ENCODE measurements at regions not wholly inside any gene's neighbourhood (a gene's known extent, or its start where the extent isn't known, plus 50 kb on each side); places are given as distances from the start of the nearest gene placed in this dataset.

DNA sequence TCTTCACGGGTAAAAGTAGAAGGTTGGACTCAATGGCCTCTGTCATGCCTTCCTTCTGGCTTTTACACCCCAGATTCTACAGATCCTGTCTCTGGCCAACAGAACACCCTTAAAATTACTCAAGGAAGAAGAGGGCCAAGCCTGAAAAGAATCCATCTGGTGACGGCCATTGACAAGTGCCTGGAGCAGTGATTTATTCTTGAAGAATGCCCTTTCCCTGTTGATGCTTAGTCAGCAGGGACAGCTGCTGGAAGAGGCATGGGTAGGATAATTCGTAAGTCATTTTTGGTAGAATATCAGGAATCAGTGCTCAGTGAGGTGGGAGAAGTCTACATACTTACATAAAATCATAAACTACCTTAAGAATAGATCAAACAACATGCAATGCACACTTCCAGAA, 397.9 kb downstream of the SAMD5 start:
- H3K79me2 ChIP-seq (ENCODE audit: control insufficient read depth, insufficient read depth, low read length, unreplicated experiment), result no peaks in the 10 kb centered on the region
- no peaks in the 10 kb centered on the region for H3K4me1 ChIP-seq (ENCODE audit: control insufficient read depth, insufficient read depth, low read length, unreplicated experiment)
- H3K36me3 ChIP-seq (ENCODE audit: insufficient read depth, low read length), result no peaks in the 10 kb centered on the region
- no peaks in the 10 kb centered on the region for H3K27me3 ChIP-seq (ENCODE audit: insufficient read depth, low read length)
- H3K4me3 ChIP-seq (ENCODE audit: low read depth, low read length), result no peak overlapping the region
- no peak overlapping the region for H3K27ac ChIP-seq (ENCODE audit: low read depth, low read length)
- H2AFZ ChIP-seq (ENCODE audit: low read length, unreplicated experiment), result no peak overlapping the region

GRCh38 chr6:147909640-147910039, 401.1 kb downstream of the SAMD5 start:
- no peaks in the 10 kb centered on the region for H3K27me3 ChIP-seq (ENCODE audit: insufficient read depth, low read length)
- no peak overlapping the region for H3K4me3 ChIP-seq (ENCODE audit: low read depth, low read length)
- H3K36me3 ChIP-seq (ENCODE audit: insufficient read depth, low read length), result no peaks in the 10 kb centered on the region
- no peaks in the 10 kb centered on the region for H3K4me1 ChIP-seq (ENCODE audit: control insufficient read depth, insufficient read depth, low read length, unreplicated experiment)
- no peaks in the 10 kb centered on the region for H3K79me2 ChIP-seq (ENCODE audit: control insufficient read depth, insufficient read depth, low read length, unreplicated experiment)
- H3K27ac ChIP-seq (ENCODE audit: low read depth, low read length), result no peak overlapping the region
- no peak overlapping the region for H2AFZ ChIP-seq (ENCODE audit: low read length, unreplicated experiment)

DNA sequence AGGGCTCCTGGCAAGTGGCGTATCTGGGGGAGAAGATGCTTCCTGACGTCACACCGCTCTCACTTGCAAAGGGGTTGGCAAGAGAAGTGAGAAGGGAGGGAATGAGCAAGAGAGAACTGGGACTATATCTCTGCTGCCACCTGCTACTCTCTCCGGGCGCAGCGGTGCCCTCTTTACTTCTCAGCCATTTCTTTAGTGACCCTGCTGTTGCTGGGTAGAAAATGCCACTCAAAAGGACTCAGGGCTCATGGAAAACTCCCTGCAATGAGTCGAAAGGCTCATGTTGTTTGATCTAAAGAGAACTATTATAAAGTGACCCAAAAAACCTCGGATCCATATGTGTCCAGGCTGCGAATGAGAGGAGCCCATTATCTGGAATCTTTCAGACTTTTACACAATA, 401.8 kb downstream of the SAMD5 start:
- H3K27me3 ChIP-seq (ENCODE audit: insufficient read depth, low read length), result no peaks in the 10 kb centered on the region
- no peak overlapping the region for H2AFZ ChIP-seq (ENCODE audit: low read length, unreplicated experiment)
- H3K4me3 ChIP-seq (ENCODE audit: low read depth, low read length), result no peak overlapping the region
- H3K4me1 ChIP-seq (ENCODE audit: control insufficient read depth, insufficient read depth, low read length, unreplicated experiment), result no peaks in the 10 kb centered on the region
- no peaks in the 10 kb centered on the region for H3K36me3 ChIP-seq (ENCODE audit: insufficient read depth, low read length)
- H3K27ac ChIP-seq (ENCODE audit: low read depth, low read length), result no peak overlapping the region
- H3K79me2 ChIP-seq (ENCODE audit: control insufficient read depth, insufficient read depth, low read length, unreplicated experiment), result no peaks in the 10 kb centered on the region

- H3K79me2 ChIP-seq (ENCODE audit: control insufficient read depth, insufficient read depth, low read length, unreplicated experiment), result no peaks in the 10 kb centered on the region
- no peaks in the 10 kb centered on the region for H3K4me1 ChIP-seq (ENCODE audit: control insufficient read depth, insufficient read depth, low read length, unreplicated experiment)
- H3K27ac ChIP-seq (ENCODE audit: low read depth, low read length), result no peak overlapping the region
- no peak overlapping the region for H3K4me3 ChIP-seq (ENCODE audit: low read depth, low read length)
- no peaks in the 10 kb centered on the region for H3K36me3 ChIP-seq (ENCODE audit: insufficient read depth, low read length)
- no peak overlapping the region for H2AFZ ChIP-seq (ENCODE audit: low read length, unreplicated experiment)
- H3K27me3 ChIP-seq (ENCODE audit: insufficient read depth, low read length), result no peaks in the 10 kb centered on the region
These were observed 402.6 kb downstream of the SAMD5 start for GRCh38 chr6:147911057-147911456.

DNA sequence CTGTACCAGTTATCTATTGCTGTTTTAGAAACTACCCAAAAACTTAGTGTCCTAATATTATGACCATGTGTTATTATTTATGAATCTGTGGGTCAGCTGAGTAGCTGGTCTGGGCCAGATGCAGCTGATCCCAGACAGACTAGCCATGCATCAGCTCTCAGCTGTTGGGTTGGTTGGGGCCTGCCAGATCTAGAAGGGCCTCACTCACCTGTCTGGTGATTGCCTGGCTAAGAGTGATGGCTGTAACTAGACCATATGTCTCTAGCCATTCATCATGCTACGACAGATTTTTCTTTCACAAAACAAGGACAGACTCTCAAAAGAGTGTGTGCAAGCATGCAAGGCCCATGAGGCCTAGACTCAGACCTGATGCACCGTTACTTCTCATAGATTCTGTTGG, 403.2 kb downstream of the SAMD5 start:
- Histone ChIP-seq H3K36me3 (ENCODE audit: insufficient read depth, low read length) (no peaks in the 10 kb centered on the region), H2AFZ (ENCODE audit: low read length, unreplicated experiment) (no peak overlapping the region), H3K4me1 (ENCODE audit: control insufficient read depth, insufficient read depth, low read length, unreplicated experiment) (no peaks in the 10 kb centered on the region)

DNA sequence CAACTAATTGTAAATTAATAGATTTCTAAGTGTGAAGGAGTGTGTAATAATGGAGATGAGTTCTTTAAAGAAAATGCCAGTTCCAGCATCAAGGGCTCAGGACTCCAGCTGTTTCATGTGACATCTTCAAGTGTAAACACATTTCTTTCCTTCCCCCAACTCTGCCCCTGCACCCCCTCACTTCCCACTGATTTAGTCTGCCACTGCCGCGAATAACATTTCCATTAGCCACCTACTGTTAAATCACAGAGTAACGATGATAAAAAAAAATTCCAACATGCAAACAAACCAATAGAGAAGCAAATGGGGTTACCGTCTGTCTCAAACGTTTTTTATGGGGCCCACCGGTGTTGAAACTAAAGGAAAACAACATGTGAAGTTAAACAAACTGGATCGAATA, 414.3 kb downstream of the SAMD5 start:
- no peaks in the 10 kb centered on the region for H3K4me1 ChIP-seq (ENCODE audit: control insufficient read depth, insufficient read depth, low read length, unreplicated experiment)
- no peak overlapping the region for H3K4me3 ChIP-seq (ENCODE audit: low read depth, low read length)
- no peaks in the 10 kb centered on the region for H3K27me3 ChIP-seq (ENCODE audit: insufficient read depth, low read length)
- no peaks in the 10 kb centered on the region for H3K36me3 ChIP-seq (ENCODE audit: insufficient read depth, low read length)
- H3K27ac ChIP-seq (ENCODE audit: low read depth, low read length), result no peak overlapping the region
- no peak overlapping the region for H2AFZ ChIP-seq (ENCODE audit: low read length, unreplicated experiment)
- no peaks in the 10 kb centered on the region for H3K79me2 ChIP-seq (ENCODE audit: control insufficient read depth, insufficient read depth, low read length, unreplicated experiment)

More for the DNA sequence above, 403.2 kb downstream of the SAMD5 start:
- H3K79me2 ChIP-seq (ENCODE audit: control insufficient read depth, insufficient read depth, low read length, unreplicated experiment), result no peaks in the 10 kb centered on the region
- no peak overlapping the region for H3K27ac ChIP-seq (ENCODE audit: low read depth, low read length)
- H3K4me3 ChIP-seq (ENCODE audit: low read depth, low read length), result no peak overlapping the region
- no peaks in the 10 kb centered on the region for H3K27me3 ChIP-seq (ENCODE audit: insufficient read depth, low read length)

DNA sequence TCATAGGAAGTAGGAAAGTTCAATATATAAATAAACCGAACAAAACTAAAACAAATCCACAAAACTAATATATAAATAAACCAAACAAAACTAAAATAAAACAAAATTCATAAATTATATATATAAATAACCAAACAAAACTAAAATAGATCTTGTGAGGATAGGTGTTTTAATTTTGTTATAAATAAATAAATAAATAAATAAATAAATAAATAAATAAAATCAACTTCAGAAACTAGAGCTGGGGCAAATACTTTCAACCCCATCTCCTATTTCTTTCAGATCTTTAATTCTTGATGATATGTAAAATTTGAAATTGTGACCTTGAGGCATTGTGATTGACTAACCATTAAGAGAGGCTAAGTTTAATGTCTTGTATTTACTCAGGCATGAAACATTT, 416.1 kb downstream of the SAMD5 start:
- H3K36me3 ChIP-seq (ENCODE audit: insufficient read depth, low read length), result no peaks in the 10 kb centered on the region
- no peaks in the 10 kb centered on the region for H3K4me1 ChIP-seq (ENCODE audit: control insufficient read depth, insufficient read depth, low read length, unreplicated experiment)
- H3K27me3 ChIP-seq (ENCODE audit: insufficient read depth, low read length), result no peaks in the 10 kb centered on the region
- H3K4me3 ChIP-seq (ENCODE audit: low read depth, low read length), result no peak overlapping the region
- no peaks in the 10 kb centered on the region for H3K79me2 ChIP-seq (ENCODE audit: control insufficient read depth, insufficient read depth, low read length, unreplicated experiment)
- no peak overlapping the region for H2AFZ ChIP-seq (ENCODE audit: low read length, unreplicated experiment)
- no peak overlapping the region for H3K27ac ChIP-seq (ENCODE audit: low read depth, low read length)

- Histone ChIP-seq H3K27me3 (ENCODE audit: insufficient read depth, low read length) (no peaks in the 10 kb centered on the region), H3K27ac (ENCODE audit: low read depth, low read length) (no peak overlapping the region), H2AFZ (ENCODE audit: low read length, unreplicated experiment) (no peak overlapping the region), H3K79me2 (ENCODE audit: control insufficient read depth, insufficient read depth, low read length, unreplicated experiment) (no peaks in the 10 kb centered on the region), H3K4me1 (ENCODE audit: control insufficient read depth, insufficient read depth, low read length, unreplicated experiment) (no peaks in the 10 kb centered on the region), H3K4me3 (ENCODE audit: low read depth, low read length) (no peak overlapping the region), H3K36me3 (ENCODE audit: insufficient read depth, low read length) (no peaks in the 10 kb centered on the region)
These were observed 416.8 kb upstream of the SASH1 start for GRCh38 chr6:147925826-147926225.

- Histone ChIP-seq H3K27me3 (ENCODE audit: insufficient read depth, low read length) (peaks cover 6% of the 10 kb centered on the region; the same call in 1 of the 2 replicates), H3K4me3 (ENCODE audit: low read depth, low read length) (no peak overlapping the region), H3K79me2 (ENCODE audit: control insufficient read depth, insufficient read depth, low read length, unreplicated experiment) (no peaks in the 10 kb centered on the region), H2AFZ (ENCODE audit: low read length, unreplicated experiment) (no peak overlapping the region), H3K36me3 (ENCODE audit: insufficient read depth, low read length) (no peaks in the 10 kb centered on the region), H3K4me1 (ENCODE audit: control insufficient read depth, insufficient read depth, low read length, unreplicated experiment) (no peaks in the 10 kb centered on the region), H3K27ac (ENCODE audit: low read depth, low read length) (no peak overlapping the region)
These were observed 411.9 kb upstream of the SASH1 start for GRCh38 chr6:147930745-147931144.

- Histone ChIP-seq H3K4me3 (ENCODE audit: low read depth, low read length) (no peak overlapping the region), H2AFZ (ENCODE audit: low read length, unreplicated experiment) (no peak overlapping the region), H3K27ac (ENCODE audit: low read depth, low read length) (no peak overlapping the region), H3K27me3 (ENCODE audit: insufficient read depth, low read length) (peaks cover 6% of the 10 kb centered on the region; the same call in 1 of the 2 replicates), H3K36me3 (ENCODE audit: insufficient read depth, low read length) (no peaks in the 10 kb centered on the region), H3K4me1 (ENCODE audit: control insufficient read depth, insufficient read depth, low read length, unreplicated experiment) (no peaks in the 10 kb centered on the region), H3K79me2 (ENCODE audit: control insufficient read depth, insufficient read depth, low read length, unreplicated experiment) (no peaks in the 10 kb centered on the region)
These were observed 409.4 kb upstream of the SASH1 start for GRCh38 chr6:147933224-147933623.

DNA sequence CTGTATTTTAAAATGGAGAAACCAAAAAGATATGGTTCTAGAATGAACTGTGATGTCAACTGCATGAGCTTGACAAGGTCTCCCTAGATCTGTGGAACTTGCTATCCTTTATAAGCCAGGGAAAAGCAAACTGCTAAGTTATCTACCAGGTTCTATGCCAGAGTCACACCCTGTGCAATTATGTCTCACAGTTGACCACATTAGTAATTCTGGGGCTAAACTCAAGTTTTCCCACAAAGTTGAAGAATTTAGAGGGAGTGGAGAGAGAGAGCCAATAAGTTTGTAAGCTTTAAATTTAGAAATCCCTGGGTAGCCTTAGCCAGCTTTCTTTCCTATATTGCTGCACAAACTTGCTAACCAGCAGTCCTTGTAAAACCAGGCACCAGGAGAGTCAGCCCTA, 407.0 kb upstream of the SASH1 start:
- Histone ChIP-seq H3K4me3 (ENCODE audit: low read depth, low read length) (no peak overlapping the region), H3K27me3 (ENCODE audit: insufficient read depth, low read length) (peaks cover 6% of the 10 kb centered on the region), H3K79me2 (ENCODE audit: control insufficient read depth, insufficient read depth, low read length, unreplicated experiment) (no peaks in the 10 kb centered on the region), H3K27ac (ENCODE audit: low read depth, low read length) (no peak overlapping the region), H2AFZ (ENCODE audit: low read length, unreplicated experiment) (no peak overlapping the region), H3K36me3 (ENCODE audit: insufficient read depth, low read length) (no peaks in the 10 kb centered on the region), H3K4me1 (ENCODE audit: control insufficient read depth, insufficient read depth, low read length, unreplicated experiment) (no peaks in the 10 kb centered on the region)

All from ACC112 (cell line).